Endodermal cell (in vitro differentiated cells): ENCODE measurements at regions not wholly inside any gene's neighbourhood (a gene's known extent, or its start where the extent isn't known, plus 50 kb on each side); places are given as distances from the start of the nearest gene placed in this dataset.

Experiments used
- DNase-seq: peaks from one replicate; pipeline ENCODE4 v3.0.0-alpha.2; 2017
- H3K27ac ChIP-seq: 2 replicates; pipeline ENCODE4 v1.5.1; 2013; ENCODE audit warnings: mild to moderate bottlenecking, low read depth, low read length, moderate library complexity
- H3K27me3 ChIP-seq: 2 replicates; pipeline ENCODE4 v1.6.1; 2013; ENCODE audit warnings: mild to moderate bottlenecking, low read length, moderate library complexity; ENCODE audit not compliant: insufficient read depth, control insufficient read depth, poor library complexity, severe bottlenecking
- H3K36me3 ChIP-seq: 2 replicates; pipeline ENCODE4 v1.7.0; 2013; ENCODE audit warnings: mild to moderate bottlenecking, low read length, moderate library complexity; ENCODE audit not compliant: control insufficient read depth, insufficient read depth
- H3K4me1 ChIP-seq: one replicate; pipeline ENCODE4 v1.7.0; 2013; ENCODE audit warnings: low read length; ENCODE audit not compliant: control insufficient read depth, insufficient read depth
- H3K4me3 ChIP-seq: 2 replicates; pipeline ENCODE4 v1.5.1; 2013; ENCODE audit warnings: mild to moderate bottlenecking, low read length, moderate library complexity
- H3K9ac ChIP-seq: 2 replicates; pipeline ENCODE4 v1.6.1; 2013; ENCODE audit warnings: mild to moderate bottlenecking, low read length, moderate library complexity; ENCODE audit not compliant: poor library complexity, severe bottlenecking; ENCODE audit errors: extremely low read depth
- H3K9me3 ChIP-seq: 2 replicates; pipeline ENCODE4 v1.6.1; 2013; ENCODE audit warnings: mild to moderate bottlenecking, low read length, moderate library complexity; ENCODE audit not compliant: control insufficient read depth
- H3K27ac Mint-ChIP-seq: 2 replicates; pipeline ENCODE4 v1.8.0; 2020; ENCODE audit warnings: mixed read lengths
- H3K27me3 Mint-ChIP-seq: 2 replicates; pipeline ENCODE4 v1.8.0; 2021; ENCODE audit warnings: mild to moderate bottlenecking, mixed read lengths; ENCODE audit not compliant: insufficient read depth
- H3K36me3 Mint-ChIP-seq: 2 replicates; pipeline ENCODE4 v1.8.0; 2020; ENCODE audit warnings: low read depth, mixed read lengths
- H3K4me1 Mint-ChIP-seq: 2 replicates; pipeline ENCODE4 v1.8.0; 2020; ENCODE audit warnings: mixed read lengths
- H3K4me3 Mint-ChIP-seq: 2 replicates; pipeline ENCODE4 v1.8.0; 2020; ENCODE audit warnings: mild to moderate bottlenecking, moderate library complexity, mixed read lengths
- H3K9me3 Mint-ChIP-seq: 2 replicates; pipeline ENCODE4 v1.8.0; 2020; ENCODE audit warnings: mild to moderate bottlenecking, mixed read lengths
- WGBS, 2 experiments: methylation state at CpG; one replicate each; pipeline versions ENCODE4 v1.1.5 to v1.1.7; 2013; ENCODE audit warnings: missing lambda C conversion rate in 2 of 2, mixed read lengths in 1 of 2; ENCODE audit not compliant: insufficient coverage in 1 of 2, insufficient read length in 1 of 2; 5-methylcytosine and 5-hydroxymethylcytosine counted together
- TF ChIP-seq, protein P1 (sequence below): fragments of 200-600 bp; sonication (generic); conservative IDR thresholded peaks from 2 replicates; pipeline ENCODE4 v1.5.0; 2021; ENCODE audit warnings: antibody characterized with exemption, mild to moderate bottlenecking

DNA sequence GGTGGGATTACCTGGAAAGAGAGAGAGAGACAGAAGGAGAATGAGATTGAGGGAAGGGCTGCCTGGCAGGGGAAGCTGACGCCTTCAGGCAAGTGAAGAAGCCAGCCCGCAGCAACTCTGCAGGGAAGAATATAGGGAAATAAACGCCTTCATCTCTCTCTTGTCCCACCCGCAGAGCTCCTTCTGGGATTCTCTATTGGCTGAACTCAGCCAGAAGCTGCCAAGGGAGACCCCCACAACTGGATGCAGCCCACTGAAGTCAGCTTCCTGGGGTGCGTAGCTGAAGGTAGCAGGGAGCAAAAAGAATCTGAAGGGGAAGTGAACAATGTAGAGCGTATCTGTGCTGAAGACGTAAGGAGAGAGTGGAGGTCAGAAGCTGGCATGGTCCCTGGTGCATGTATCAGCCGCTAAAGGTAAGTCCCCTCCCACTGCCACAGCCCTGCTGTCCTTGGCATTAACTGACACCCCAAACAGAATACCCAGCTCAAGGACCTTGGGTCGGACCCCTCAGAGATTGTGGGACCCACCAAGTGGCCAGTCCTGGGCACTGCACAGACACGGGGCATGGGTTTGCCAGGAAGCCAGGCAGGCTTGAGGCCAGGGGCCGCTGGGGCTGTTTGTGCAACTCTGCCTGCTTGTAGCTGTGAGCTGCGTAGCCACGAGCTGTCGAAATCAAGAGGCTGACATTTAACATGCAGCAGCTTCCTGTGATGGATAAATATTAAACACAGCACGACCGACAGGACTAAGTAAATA is 469.9 kb downstream of the MN1 start:
- 35 to 56% methylated on average over 12 to 16 of the region's 16 CpGs for WGBS, 2 experiments
- peak; percentile 85 for DNase-seq
- H3K4me3 Mint-ChIP-seq: no peak overlapping the region
- no peak overlapping the region for H3K4me3 ChIP-seq
- no peaks in the 10 kb centered on the region for H3K9me3 ChIP-seq
- H3K27me3 Mint-ChIP-seq: peaks cover 30% of the 10 kb centered on the region
- H3K9me3 Mint-ChIP-seq: no peaks in the 10 kb centered on the region
- no peaks in the 10 kb centered on the region for H3K36me3 ChIP-seq
- H3K36me3 Mint-ChIP-seq: no peaks in the 10 kb centered on the region
- TF ChIP-seq, protein P1, sequence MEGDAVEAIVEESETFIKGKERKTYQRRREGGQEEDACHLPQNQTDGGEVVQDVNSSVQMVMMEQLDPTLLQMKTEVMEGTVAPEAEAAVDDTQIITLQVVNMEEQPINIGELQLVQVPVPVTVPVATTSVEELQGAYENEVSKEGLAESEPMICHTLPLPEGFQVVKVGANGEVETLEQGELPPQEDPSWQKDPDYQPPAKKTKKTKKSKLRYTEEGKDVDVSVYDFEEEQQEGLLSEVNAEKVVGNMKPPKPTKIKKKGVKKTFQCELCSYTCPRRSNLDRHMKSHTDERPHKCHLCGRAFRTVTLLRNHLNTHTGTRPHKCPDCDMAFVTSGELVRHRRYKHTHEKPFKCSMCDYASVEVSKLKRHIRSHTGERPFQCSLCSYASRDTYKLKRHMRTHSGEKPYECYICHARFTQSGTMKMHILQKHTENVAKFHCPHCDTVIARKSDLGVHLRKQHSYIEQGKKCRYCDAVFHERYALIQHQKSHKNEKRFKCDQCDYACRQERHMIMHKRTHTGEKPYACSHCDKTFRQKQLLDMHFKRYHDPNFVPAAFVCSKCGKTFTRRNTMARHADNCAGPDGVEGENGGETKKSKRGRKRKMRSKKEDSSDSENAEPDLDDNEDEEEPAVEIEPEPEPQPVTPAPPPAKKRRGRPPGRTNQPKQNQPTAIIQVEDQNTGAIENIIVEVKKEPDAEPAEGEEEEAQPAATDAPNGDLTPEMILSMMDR: peak; percentile 69
- no peak overlapping the region for H3K27ac Mint-ChIP-seq
- no peak overlapping the region for H3K27ac ChIP-seq
- peaks cover under 1% of the 10 kb centered on the region for H3K27me3 ChIP-seq
- no peak overlapping the region for H3K9ac ChIP-seq
- peaks cover 3% of the 10 kb centered on the region for H3K4me1 Mint-ChIP-seq
- no peaks in the 10 kb centered on the region for H3K4me1 ChIP-seq

DNA sequence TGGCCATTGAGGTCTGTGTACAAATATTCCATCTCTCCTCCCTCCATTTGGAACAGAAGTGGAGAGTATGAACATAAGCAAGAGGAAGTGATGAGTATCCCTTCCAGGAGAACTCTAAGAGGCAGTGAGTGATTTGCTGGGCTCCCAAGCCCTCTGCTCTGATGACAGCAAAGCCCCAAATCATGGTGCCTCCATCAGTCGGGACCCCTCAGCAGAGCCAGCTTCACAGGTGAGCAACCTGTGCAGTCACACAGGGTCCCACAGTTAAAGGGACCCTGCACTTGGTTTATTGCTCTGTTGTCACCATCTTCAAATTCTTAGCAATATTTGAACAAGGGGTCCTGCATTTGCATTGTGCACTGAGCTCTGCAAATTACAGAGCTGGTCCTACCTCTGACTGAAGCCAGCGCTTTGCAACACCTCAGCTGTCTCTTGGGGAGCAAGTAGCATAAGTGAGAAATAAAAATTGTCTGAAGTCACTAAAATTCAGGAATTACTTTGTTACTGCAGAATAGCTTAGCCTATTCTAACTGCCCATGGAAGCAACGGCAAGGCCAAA is 466.4 kb downstream of the MN1 start:
- no peaks in the 10 kb centered on the region for H3K9me3 ChIP-seq
- Mint-ChIP-seq H3K4me3 (no peak overlapping the region), H3K27ac (no peak overlapping the region), H3K9me3 (no peaks in the 10 kb centered on the region), H3K27me3 (peaks cover 19% of the 10 kb centered on the region), H3K36me3 (no peaks in the 10 kb centered on the region), H3K4me1 (peaks cover 10% of the 10 kb centered on the region)
- TF ChIP-seq, protein P1: no peak
- no peaks in the 10 kb centered on the region for H3K36me3 ChIP-seq
- no peak for DNase-seq
- no peak overlapping the region for H3K27ac ChIP-seq
- peaks cover 5% of the 10 kb centered on the region for H3K27me3 ChIP-seq
- H3K9ac ChIP-seq: no peak overlapping the region
- H3K4me3 ChIP-seq: no peak overlapping the region
- no peaks in the 10 kb centered on the region for H3K4me1 ChIP-seq
- WGBS, 2 experiments: 57 to 67% methylated on average over 3 of the region's 3 CpGs

DNA sequence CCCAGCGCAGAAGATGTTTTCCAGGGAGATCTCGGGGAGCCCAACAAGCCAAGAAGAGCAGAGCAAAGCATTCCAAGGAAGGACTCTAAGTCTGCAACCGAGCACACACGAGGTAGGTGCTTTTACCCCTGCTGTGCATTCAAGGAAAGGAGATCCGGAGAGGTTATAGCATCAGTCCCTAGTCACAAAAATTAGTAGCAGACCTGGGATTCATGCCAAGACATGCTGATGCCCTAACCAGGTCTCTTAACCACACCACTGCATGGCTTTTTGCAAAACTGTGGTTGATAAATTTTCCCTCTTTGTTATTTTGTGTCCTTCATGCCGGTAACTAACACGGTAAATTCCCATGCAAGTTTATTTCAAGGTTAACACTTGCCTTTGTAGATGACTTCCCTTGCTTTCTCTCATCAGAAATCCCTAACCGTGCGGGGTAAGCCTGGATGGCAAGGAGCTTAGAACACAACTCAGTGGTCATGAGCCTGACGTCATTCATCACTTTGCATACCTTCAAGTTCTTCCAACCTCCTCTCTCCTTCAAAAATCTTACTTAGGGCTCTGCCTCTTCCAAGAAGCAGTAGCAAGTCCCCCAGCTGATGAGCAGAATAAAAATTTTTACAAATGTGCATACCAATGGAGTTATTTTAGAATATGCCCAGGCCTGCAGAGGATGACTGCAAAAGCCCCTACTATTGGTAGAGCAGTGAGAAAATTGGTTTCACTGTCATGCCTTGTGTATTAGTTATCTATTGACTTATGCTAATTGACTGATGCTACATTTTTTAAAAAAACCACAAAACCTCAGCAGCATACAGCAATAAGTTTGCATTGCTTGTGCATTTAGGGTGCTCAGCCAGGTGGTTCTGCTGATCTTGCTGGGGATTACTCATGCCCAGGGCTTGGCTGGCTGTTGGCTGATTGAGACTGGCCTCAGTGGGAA is 465.1 kb downstream of the MN1 start:
- Histone ChIP-seq H3K9ac (no peak overlapping the region), H3K4me3 (no peak overlapping the region), H3K27me3 (peaks cover 5% of the 10 kb centered on the region), H3K4me1 (no peaks in the 10 kb centered on the region), H3K9me3 (no peaks in the 10 kb centered on the region), H3K27ac (no peak overlapping the region), H3K36me3 (no peaks in the 10 kb centered on the region)
- Mint-ChIP-seq H3K4me3 (no peak overlapping the region), H3K27me3 (peaks cover 15% of the 10 kb centered on the region), H3K36me3 (no peaks in the 10 kb centered on the region), H3K4me1 (peaks cover 10% of the 10 kb centered on the region), H3K9me3 (no peaks in the 10 kb centered on the region), H3K27ac (no peak overlapping the region)
- 73 to 76% methylated on average over 10 of the region's 10 CpGs for WGBS, 2 experiments
- TF ChIP-seq, protein P1: no peak
- DNase-seq: no peak
